ENCODE measurements at regions not wholly inside any gene's neighbourhood (a gene's known extent, or its start where the extent isn't known, plus 50 kb on each side); places are given as distances from the start of the nearest gene placed in this dataset.
"Not testable (repeated sequence)": the region's sequence is repeated elsewhere in the genome, so short reads cannot be mapped to it uniquely, and the experiment has no call there.

DNA sequence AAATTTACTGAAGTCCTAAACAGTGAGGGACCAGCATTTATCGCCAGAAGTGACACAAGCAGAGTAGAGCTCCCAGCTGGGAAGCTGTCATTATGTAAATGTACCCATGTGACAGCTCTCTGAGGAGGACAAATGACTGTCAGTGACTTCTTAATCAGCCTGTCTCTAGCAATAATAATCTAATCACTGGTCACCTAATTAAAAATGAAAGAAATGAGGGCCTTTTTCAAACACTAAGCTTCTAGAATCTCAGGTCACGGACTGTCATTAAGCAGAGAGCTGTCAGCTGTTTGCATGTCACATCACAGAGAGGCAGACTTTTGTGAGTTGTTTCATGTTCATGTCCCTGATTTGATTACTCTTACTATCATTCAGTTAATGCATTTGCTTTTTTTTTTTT lies 77.9 kb upstream of the FBXL17 start:
- DNase-seq (ENCODE audit: low read depth) = no peak

DNA sequence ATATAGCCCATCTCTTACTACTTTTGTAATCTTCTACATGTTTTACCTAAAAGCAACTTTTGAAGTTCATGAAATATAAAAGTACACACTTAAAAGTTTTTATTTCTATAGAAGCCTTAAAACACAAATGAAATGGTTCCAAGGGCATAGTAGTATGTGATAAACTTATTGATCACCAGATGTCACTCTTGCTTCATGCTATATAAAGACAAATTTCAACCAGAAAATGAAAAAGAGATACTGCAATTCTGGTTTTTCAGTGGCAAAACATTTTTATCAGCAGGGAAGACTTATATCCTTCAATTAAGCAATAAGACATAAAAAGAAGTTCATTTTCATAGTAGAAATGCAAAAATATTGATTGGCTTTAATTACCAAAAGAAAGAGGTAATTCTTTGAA lies 69.4 kb upstream of the FBXL17 start:
- DNase-seq (ENCODE audit: low read depth) = no peak

DNA sequence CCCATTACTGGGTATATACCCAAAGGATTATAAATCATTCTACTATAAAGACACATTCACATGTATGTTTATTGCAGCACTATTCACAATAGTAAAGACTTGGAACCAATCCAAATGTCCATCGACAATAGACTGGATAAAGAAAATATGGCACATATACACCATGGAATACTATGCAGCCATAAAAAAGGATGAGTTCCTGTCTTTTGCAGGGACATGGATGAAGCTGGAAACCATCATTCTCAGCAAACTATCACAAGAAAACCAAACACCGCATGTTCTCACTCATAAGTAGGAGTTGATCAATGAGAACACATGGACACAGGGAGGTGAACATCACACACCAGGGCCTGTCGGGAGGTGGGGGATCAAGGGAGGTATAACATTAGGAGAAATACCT lies 62.2 kb upstream of the FBXL17 start:
- DNase-seq (ENCODE audit: low read depth) = not testable (repeated sequence)

DNA sequence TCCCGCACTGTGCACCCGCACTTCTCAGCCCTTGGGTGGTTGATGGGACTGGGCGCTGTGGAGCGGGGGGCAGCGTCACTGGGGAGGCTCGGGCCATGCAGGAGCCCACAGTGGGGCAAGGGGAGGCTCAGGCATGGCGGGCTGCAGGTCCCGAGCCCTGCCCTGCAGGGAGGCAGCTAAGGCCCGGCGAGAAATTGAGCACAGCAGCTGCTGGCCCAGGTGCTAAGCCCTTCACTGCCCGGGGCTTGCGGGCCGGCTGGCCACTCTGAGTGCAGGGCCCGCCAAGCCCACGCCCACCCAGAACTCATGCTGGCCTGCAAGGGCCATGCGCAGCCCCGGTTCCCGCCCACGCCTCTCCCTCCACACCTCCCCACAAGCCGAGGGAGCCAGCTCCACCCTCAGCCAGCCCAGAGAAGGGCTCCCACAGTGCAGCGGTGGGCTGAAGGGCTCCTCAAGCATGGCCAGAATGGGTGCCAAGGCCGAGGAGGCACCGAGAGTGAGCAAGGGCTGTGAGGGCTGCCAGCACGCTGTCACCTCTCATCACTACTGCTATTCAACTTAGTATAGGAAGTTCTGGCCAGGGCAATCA lies 60.3 kb upstream of the FBXL17 start:
- not testable (repeated sequence) for DNase-seq (ENCODE audit: low read depth)

DNA sequence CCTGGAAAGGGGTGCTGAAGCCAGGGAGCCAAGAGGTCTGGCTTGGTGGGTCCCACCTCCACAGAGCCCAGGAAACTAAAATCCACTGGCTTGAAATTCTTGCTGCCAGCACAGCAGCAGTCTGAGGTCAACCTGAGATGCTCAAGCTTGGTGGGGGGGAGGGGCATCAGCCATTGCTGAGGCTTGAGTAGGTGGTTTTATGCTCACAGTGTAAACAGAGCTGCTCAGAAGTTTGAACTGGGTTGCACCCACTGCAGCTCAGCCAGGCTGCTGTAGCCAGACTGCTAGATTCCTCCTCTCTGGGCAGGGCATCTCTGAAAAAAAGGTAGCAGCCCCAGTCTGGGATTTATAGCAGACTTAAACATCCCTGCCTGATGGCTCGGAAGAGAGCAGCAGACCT lies 55.5 kb upstream of the FBXL17 start:
- no peak for DNase-seq (ENCODE audit: low read depth)

DNA sequence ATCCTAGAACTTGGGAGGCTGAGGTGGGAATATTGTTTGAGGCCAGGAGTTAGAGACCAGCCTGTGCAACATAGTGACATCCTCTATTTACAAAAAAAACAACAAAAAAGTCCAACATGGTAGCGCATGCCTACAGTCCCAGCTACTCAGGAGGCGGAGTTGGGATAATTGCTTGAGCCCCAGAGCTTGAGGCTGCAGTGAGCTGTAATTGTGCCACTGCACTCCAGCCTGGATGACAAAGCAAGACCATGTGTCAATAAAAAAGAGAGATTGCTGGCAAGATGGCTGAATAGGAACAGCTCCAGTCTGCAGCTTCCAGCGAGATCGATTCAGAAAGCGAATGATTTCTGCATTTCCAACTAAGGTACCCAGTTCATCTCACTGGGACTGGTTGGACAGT lies 54.8 kb upstream of the FBXL17 start:
- no peak for DNase-seq (ENCODE audit: low read depth)

DNA sequence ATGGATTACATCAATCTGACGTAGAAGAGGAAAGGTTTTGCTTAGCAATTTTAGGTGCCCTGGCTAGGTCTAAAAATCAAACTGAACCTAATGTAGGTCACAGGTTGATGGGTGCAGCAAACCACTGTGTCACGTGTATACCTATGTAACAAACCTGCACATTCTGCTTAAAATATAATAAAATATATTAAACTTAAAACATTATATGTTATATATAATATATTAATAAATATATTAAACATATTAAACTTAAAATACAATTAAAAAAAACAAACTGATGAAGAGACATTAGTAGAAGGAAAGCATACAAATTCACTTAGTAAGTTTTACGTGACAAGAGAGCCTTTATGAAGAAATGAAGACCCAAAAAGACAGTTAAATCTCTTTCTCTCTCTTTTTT lies 51.7 kb upstream of the FBXL17 start:
- DNase-seq (ENCODE audit: low read depth) = no peak

DNA sequence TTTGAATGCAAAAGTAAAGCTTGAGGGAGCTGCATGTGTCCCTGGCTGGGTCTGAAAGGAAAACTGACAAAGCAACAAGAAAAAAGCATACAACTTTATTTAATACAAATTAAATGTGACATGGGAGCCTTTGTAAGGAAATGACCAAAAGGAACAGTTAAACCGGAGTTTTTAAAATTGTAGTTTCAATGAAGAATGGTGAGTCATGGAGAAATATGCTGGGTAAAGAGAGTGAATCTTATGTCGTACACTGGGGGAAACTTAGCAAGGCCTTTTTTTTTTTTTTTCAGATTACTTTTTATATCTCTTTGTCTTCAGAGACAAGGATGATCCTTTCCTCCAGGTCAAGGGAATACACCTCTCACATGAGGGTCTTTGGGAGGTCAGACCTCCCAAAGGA lies 50.1 kb upstream of the FBXL17 start:
- no peak for DNase-seq (ENCODE audit: low read depth)
